NCI-H2227 (cell line): ENCODE measurements at regions not wholly inside any gene's neighbourhood (a gene's known extent, or its start where the extent isn't known, plus 50 kb on each side); places are given as distances from the start of the nearest gene placed in this dataset.
"Not testable (repeated sequence)": the region's sequence is repeated elsewhere in the genome, so short reads cannot be mapped to it uniquely, and the experiment has no call there.

ENCODE experiments used
- DNase-seq: peaks from one replicate; lab custom pipeline; 2025; ENCODE audit not compliant: unreplicated experiment; lab: John Stamatoyannopoulos, UW

DNA sequence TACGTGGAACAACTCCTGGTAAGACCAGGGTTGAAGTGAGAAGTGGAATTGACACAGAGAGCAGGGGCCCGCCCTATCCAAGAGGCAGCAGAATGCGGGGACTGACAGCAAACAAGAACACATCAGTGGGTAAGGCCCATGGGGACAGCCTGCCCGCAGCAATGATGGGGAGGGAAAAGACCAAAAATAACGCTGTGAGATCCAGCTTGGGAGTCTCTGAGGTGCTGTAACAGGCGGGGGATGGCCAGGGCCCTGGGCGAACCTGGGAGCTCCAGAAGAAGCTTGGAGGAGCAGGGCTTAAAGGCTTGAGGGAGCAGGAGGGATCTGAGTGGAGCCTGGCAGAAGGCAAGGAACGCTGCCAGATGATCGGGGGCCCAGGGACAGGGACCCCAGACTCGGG lies 173.4 kb downstream of the TMEM200C start:
- DNase-seq: no peak

DNA sequence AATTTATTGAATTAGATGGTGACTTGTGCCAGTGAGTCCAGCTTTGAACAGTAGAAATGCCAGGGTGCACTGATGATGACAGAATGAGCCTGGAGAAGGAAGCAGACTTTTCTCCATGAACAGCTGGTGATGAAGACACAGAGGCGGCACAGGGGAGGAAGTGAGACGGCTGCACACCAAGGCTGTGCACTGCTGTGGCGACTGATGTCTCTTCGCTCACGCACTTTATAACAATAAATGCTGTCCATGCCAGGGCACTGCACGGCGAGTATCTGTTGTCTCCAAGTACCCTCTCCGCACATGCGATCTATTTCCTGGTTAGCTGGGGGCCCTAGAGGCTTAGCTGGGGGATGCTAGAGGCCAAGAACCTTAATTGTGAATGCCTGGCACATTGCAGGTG lies 175.2 kb downstream of the TMEM200C start:
- DNase-seq: no peak

DNA sequence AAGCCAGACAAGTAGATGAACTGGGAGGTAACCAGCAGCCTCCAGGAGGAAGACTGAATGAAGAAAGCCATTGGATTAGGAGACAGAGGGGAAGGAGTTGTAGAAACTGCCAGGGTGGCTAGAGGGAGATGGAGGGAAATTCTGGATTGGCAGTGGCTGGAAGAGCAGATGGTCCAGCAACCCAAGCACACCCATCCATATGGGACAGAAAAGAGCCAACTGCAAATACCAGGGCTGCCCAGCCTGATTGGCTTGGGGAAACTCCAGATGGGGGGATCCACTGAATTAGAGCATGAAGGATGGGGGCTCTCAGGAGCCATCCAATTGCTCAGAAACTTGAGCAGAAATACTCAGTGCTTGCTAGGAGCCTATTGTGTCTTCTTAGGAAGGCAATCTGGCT lies 173.5 kb upstream of the EPB41L3 start:
- no peak for DNase-seq

DNA sequence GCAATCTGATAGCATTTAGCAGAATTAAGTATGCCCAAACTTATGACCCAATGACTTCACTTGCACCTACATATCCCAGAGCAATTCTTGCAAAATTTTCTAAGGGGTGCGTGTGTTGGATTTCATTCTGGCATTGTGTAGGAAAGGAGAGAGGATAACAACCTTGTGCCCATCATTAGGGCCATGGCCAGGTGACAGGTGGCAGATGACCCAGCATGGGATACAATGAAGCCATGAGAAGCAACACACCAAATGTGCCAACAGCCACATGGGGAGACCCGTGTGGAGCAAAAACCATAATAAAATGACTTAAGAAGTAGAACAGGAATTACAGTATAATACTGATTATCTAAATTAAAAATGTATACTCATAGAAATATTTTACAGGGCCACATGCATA lies 166.9 kb upstream of the EPB41L3 start:
- DNase-seq: no peak

DNA sequence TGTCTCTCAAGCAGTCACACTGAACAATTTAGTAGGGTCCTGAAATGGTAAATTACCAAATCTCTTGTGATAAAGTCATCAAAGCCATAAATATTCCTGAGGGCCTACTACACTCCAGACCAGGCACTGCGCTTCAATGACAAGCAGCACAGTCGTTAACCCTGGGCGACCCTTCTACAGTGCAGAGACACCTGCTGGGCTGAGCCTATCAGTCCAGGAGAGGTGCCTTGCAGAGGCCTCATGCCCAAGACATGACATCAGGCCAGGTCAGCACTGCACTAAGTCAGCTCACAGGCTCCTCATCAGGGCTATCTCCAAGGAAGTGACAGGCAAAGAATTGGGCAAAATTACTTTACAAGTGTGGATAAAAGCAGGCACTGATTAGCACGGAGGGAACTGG lies 166.4 kb upstream of the EPB41L3 start:
- DNase-seq: no peak

DNA sequence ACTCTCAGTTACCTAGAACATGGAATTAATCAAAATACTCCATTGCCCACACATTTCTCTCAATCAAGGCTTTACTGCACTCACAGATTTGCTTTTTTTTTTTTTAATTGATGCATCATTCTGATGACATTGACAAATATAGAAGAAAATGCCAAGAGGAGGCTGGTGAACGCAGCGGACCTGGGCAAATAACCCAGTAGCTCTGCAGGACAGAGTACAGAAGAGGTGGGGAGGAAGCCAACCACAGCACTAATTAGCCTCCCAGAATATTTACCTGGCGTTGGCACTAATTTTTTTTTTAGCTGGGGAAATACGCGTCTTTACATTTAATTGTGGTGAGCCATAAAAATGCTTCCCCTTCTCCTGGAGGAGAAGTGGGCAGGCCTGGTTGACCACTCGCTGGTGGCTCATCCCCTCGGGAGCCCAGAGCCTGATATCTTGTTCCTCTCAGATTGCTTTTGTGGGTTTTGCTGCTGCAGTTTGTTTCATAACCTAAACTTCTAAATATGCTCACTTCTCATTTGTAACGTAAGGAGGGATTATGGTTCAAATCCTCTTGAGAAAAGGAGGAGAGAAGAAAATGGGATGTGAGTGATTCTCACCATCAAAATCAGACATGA lies 165.8 kb upstream of the EPB41L3 start:
- DNase-seq: no peak

DNA sequence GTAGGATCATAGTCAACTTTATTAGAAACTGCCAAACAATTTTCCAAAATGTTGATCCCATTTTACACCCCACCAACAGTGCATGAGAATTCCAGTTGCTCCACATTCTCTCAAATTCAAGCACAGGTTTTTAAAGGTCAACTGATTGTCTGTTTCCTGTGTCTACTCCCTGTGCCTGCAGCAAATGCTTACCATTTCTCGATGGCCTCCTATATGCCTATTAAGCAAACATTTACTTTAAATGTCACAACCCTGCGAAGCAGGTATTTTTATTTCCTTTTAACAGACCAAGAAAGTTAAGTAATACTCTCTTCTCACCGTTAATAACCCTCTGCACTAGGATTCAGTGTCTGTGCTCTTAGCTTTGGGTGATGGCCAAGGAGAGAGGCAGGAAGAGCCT lies 163.8 kb upstream of the EPB41L3 start:
- no peak for DNase-seq

DNA sequence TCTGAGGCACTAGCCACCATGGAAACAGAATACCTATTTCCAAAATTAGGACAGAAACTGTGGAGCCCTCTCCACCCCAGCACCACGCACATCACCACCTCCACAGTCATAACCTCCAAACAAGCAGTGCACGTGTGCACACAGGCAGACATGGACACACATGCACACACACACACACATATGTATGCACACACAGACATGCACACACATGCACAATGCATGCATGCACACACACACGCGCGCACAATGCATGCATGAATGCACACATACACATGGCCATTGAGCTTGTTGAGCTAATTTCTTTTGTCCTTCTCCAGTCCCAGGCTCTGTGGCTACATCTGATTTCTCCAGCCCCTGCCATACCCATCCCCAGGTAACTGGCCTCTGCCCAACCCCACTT lies 161.6 kb upstream of the EPB41L3 start:
- no peak for DNase-seq

DNA sequence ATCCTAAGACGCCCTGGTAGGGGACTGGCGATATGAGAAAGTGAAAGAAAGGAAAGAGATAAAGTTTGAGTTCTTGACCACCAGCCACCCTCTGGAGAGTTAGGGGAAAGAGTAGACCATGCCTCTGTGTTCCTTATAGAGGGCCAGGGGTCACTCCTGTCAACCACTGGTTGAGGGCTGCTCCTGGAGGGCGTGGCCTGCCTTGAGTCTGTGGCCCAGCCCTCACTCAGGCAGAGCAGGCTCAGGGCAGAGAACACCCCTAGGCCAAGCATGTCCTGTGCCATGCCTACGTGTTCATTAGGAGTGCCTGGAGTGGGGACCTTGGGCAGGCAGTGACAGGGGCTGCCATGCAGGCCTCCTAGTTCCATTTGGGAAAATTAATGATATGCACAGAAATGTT lies 161.1 kb upstream of the EPB41L3 start:
- no peak for DNase-seq

DNA sequence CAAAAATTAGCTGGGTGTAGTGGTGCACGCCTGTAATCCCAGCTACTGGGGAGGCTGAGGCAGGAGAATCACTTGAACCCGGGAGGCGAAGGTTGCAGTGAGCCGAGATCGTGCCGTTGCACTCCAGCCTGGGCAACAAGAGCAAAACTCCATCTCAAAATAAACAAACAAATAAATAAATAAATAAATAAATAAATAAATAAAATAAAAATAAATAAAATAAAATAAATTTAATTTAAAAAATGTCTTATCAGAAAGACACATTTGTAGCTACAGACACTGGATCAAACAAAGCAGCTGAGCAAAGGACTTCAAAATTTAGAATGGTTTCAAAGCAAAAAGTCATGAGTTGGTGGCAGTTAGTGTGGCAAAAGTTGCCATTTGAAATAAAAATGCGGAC lies 158.2 kb upstream of the EPB41L3 start:
- DNase-seq: not testable (repeated sequence)

DNA sequence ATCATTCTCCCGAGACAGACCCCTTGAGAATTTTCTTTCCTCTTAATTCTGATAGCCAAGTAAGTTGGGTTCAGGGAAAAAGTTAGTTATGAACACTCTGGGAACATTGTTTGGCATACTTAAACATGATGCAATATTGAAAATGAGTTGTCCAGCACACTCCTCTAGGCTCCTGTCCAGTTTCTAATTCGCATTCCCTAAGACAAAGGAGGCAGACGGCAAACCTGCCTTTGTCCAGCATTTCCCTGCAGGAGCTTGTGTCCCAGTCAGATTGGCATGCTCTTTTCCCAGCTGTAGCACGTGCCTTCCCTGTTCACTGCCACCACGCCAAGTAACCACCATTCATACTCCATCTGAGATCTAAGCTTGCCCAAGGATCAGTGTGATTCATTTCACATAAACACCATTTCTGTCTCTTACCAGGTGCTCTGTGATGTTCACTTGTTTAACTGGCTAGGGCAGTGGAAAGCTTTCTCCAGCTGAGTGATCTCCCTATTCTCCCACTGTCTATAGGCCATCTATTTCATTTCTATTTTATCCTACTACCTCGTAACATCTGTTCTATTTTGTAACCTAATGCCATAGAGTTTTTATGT lies 150.0 kb upstream of the EPB41L3 start:
- no peak for DNase-seq

DNA sequence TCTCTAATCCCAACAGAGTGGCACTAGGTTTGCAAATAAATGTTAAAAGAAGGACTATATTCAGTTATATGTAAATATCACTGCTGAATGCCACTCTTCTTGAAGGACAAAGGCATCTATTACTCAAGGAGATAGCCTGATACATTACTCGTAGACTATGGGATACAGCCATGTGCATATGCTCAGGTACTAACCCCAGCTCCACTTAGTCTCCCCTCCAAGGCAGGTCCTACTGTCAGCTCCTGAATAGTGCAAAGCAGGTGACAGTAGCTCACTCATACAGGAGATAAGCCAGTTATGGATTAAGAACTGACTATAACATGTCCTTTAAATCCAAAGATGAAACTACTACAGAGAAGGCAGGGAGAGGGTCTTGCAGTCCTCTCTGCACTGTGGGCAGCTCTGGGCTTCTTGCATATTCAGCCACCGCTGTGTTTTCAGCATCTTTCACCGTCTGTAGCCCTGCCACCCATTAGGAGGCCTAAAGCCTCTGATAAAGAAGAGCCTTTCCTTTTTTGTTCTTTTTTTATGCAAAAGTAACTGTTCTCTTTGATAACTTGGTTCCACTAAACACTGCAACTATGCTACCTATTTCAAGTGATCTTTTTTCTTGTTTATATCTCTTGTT lies 135.1 kb upstream of the EPB41L3 start:
- no peak for DNase-seq

DNA sequence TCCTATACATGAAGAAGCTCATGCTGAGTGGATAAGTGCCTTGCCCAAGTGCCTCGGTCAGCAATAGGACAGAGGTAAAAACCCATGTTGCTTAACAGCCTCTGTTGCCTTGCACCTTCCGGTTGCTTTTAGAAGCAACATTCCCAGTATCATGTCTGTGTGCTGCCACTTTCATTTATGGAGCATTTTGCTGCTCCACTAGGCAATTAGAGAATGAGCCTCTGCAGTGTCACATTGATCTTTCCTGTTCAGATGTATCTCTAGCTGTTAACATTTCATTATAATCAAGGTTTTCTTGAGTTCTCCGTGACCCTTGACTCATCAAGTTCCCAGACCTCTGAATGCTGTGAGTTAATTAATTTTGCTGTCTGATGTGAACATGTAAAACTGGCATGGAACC lies 134.5 kb upstream of the EPB41L3 start:
- DNase-seq: no peak

DNA sequence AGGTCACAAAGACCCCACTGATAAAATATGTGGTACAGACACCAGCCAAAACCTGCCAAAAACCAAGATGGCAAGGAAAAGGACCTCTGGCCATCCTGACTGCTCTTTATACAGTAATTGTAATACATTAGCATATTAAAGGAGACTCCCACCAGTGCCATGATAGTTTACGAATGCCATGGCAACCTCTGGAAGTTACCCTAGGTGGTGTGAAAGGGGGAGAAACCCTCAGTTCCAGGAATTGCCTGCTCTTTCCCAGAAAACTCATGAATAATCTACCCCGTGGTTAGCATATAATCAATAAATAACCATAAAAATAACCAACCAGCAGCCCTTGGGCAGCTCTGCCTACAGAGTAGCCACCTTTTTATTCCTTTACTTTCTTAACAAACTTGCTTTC lies 129.8 kb upstream of the EPB41L3 start:
- no peak for DNase-seq

DNA sequence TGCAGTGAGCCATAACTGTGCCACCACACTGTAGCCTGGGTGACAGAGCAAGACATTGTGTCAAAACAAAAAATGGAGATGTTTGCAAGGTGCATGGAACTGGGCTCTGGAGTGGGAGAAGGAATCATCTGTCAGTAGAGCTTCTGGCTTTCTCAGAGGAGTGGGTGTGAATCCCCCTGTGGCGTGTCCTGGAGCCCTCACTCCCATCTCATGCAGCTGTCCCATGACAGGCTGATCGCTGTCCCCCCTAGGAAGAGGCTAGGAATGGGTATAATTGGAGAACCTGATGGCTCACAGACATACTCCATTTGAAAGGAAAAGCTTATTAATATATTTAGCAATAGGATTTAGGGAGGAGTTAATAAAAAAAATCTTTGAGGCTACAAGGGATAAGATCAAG lies 125.8 kb upstream of the EPB41L3 start:
- no peak for DNase-seq

DNA sequence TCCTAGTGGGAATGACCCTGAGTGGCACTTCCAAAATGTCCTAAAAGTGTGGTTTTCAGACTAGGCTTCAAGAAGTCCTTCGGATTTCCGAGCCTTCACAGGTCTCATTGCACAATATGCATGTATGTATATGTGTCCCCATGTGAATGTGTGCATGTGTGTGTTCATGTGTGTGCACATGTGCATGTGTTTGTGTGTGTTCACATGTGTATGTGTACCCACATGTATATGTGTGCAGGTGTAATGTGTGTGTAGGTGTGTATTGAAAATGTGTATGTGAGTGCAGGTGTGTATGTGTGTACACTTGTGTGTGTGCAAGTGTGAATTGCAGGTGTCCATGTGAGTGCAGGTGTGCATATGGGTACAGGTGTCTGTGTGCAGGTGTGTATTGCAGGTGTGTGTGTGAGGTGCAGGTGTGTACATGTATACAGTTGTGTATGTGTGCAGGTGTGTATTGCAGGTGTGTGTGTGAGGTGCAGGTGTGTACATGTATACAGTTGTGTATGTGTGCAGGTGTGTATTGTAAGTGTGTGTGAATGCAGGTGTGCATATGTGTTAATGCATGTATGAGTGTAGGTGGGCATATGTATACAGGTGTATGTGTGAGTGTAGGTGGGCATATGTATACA lies 124.4 kb upstream of the EPB41L3 start:
- DNase-seq: no peak

DNA sequence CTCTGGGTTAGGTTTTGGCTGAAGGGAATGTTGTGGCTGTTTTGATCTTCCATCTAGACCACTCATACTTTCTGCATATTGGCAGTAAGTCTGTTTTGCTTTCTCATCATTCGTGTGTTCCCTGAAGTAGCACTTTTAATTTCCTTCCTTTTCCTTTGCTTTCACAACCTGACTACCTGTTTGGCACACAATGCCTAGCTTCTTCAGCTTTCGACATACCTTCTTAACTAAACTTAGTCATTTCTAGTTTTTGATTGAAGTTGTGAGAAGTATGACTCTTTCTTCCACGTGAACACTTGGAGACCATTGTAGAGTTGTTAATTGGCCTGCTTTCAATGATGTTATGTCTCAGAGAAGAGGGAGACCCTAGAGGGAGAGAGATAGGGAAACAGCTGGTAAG lies 123.6 kb upstream of the EPB41L3 start:
- DNase-seq: no peak

DNA sequence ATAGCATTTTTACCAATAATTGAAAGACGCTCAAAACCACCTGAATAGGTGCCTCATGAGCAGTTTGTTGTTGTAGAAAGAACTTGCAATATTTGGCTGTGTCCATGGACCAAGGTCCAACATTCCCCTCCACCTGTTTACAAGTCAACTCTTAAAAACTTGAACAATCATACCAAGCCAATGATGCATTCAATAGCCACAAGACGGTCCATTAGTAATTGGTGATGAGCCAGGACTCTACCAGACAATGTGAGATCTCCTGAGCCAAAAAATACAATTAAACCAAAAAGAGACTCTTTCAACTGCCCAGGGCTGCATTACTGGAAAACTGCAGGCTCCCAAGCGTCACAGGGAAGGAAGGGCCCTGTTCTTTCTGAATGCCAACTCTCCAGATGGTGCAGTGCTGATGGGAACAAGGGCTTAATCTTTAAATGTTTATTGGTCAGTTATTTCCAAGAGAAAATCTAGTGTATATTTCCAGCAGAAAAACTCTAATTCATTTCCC lies 118.8 kb upstream of the EPB41L3 start:
- DNase-seq: no peak

DNA sequence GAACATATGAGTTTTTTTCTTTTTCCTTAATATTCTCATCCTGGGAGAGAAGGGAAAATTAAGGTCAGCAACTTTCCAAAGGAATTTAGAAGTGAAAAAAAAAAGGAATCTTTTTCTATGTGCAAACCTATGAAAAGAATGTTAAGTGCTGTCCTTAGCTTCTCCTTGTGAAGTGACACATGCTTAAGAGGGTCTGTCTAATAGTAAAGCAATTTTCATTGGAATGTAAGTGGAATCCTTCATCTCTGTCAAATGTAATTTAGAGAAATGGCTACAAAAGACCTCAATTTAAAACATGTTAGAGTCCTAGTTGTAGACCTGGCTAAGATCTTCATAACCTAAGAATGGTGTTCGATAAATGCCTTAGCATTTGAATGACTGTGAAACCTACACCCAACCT lies 117.4 kb upstream of the EPB41L3 start:
- DNase-seq: no peak

DNA sequence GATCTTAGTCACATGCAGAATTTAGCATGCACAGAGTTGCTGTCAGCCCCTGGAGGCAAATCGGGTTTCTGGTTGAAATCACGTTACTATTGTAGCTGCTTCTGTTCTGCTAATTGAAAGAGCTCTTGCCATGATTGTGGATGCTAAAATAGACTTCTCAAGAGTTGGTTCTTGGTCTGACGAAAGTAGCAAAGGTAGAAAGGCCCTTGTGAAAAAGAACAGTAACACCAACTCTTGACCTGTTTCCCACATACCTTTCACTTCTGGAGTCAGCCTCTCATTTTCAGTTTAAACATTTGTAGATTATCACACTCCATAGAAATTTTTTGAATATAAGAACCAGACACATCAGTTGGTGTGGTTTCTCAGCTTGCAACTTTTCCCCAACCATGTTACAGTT lies 110.0 kb upstream of the EPB41L3 start:
- no peak for DNase-seq

DNA sequence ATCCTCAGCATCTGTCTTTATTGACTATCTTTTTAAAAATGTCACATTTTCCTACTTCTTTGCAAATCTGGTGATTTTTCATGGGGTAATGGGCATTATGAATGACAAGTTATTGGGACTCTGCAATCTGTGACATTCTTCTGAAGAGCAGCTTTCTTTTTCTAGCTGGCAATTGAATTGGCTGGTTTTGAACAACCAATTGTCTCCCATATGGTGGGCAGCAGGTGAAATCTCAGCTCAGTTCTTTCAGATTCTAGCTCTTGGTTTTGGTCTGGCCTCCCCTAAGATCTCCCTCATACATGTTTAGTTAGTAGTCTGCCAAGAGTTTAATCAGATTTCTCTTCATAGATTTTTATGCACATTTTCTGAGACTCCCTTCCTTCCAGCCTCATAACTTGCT lies 107.9 kb upstream of the EPB41L3 start:
- no peak for DNase-seq

DNA sequence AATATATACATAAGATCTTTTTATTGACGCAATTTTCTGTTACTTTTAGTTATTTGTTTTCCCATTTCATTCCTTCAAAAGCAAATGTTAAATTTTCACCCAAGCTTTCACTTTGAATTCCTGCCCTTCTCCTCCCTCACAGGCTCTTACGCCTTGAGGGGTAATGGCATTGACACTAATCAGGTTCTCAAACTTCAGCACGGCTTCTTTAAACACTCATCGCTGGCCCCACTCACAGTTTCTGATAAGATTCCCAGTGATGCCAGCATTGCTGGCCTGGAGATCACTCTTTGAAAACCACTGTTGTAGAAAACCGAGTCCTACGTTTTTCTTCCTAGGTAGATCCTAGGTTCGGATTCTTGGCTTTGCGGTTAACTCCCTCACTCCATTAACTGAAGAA lies 105.6 kb upstream of the EPB41L3 start:
- DNase-seq: no peak
